GM12872 (cell line): ENCODE measurements at regions not wholly inside any gene's neighbourhood (a gene's known extent, or its start where the extent isn't known, plus 50 kb on each side); places are given as distances from the start of the nearest gene placed in this dataset.

ENCODE experiments used
- CTCF ChIP-seq: IDR thresholded peaks from 3 replicates; pipeline ENCODE4 v1.5.1; 2011; ENCODE audit warnings: low read depth, mild to moderate bottlenecking, low read length, moderate library complexity; ENCODE audit not compliant: insufficient read depth

GRCh38 chr1:108044318-108044717, 79.3 kb upstream of the VAV3 start:
- no peak for TF ChIP-seq CTCF

DNA sequence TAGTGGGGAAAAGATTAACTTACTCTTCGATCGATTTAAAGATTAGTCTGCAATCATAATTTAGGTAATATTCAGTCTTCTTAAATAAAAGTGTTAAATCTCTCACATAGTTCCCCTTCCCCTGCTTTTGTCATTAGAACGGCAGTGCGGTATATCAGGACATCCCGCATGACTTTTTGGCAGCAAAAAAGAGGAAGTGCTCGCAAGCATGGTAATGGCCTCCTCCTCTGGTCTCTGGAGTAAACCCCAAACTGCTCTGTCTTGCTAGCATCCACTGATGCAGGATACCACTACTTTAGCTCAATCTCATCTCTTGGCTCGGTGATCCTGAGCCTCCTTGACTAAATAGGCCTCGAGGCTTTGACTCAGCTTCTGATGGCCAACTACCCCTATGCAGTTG, 78.7 kb upstream of the VAV3 start:
- TF ChIP-seq CTCF = no peak

DNA sequence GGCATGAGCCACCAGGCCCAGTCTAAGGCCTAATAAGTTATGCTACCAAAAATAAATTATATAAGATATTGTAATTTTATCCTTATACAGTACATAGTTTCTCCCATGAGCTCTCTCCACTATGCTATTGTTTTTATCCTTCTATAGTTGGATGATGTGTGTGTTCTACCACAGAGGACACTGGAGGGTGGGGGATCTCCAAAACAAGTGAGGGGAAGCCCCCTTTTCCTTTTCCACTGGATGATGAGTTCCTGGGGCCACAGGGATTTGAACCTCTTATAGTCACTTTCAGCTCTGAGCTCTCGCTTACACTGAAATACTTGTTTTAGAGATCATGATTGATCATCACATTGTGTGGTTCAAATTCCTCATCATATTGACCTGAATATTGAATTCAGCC, 77.6 kb upstream of the VAV3 start:
- TF ChIP-seq CTCF = no peak

- no peak for TF ChIP-seq CTCF
Observed at GRCh38 chr1:108041360-108042142, 76.6 kb upstream of the VAV3 start.

GRCh38 chr1:108038653-108039236, 73.8 kb upstream of the VAV3 start:
- TF ChIP-seq CTCF = no peak

- TF ChIP-seq CTCF = no peak
Observed at GRCh38 chr1:108036796-108037562, 72.0 kb upstream of the VAV3 start.

- no peak for TF ChIP-seq CTCF
Observed at GRCh38 chr1:108034396-108034795, 69.4 kb upstream of the VAV3 start.
